ENCODE measurements at regions not wholly inside any gene's neighbourhood (a gene's known extent, or its start where the extent isn't known, plus 50 kb on each side); places are given as distances from the start of the nearest gene placed in this dataset.

DNA sequence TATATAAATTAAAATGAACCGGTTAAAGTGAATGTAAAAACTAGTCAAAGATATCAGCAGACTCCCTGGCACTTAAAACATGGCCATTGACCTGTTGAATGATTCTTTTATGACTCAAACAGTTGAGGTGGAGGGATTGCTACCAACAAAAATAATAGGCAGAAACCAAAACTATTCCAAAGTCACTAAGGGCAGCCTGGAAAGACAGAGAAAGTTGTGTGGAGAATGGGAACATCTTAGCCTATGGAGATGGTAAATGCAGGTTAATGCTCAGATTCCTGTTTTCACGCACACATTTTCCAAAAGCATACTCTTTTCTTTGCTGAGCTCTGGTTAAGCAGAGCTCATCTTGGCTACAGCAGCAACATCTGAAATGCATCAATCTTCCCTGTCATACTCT lies 553.5 kb downstream of the HACE1 start:
- TF ChIP-seq ESRRA (IDR thresholded peaks at IDR 0.05; ENCODE audit: borderline replicate concordance, low read depth) = no peak
- no peak for TF ChIP-seq GTF2F1 (IDR thresholded peaks at IDR 0.05; ENCODE audit: low read depth, low read length)
- no peak for TF ChIP-seq MEF2A (IDR thresholded peaks at IDR 0.05; ENCODE audit: control insufficient read depth, low read depth, low read length)
- no peak for TF ChIP-seq SRSF3 (IDR thresholded peaks at IDR 0.05; ENCODE audit: insufficient read depth, low read length)
- TF ChIP-seq, protein P1, sequence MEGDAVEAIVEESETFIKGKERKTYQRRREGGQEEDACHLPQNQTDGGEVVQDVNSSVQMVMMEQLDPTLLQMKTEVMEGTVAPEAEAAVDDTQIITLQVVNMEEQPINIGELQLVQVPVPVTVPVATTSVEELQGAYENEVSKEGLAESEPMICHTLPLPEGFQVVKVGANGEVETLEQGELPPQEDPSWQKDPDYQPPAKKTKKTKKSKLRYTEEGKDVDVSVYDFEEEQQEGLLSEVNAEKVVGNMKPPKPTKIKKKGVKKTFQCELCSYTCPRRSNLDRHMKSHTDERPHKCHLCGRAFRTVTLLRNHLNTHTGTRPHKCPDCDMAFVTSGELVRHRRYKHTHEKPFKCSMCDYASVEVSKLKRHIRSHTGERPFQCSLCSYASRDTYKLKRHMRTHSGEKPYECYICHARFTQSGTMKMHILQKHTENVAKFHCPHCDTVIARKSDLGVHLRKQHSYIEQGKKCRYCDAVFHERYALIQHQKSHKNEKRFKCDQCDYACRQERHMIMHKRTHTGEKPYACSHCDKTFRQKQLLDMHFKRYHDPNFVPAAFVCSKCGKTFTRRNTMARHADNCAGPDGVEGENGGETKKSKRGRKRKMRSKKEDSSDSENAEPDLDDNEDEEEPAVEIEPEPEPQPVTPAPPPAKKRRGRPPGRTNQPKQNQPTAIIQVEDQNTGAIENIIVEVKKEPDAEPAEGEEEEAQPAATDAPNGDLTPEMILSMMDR (IDR thresholded peaks at IDR 0.05 in 2 of 3, conservative IDR thresholded peaks at IDR 0.05 in 1 of 3; ENCODE audit: insufficient read depth in 2 of 3, low read depth in 1 of 3, low read length in 3 of 3) = no peak
- no peak for TF ChIP-seq BRD9 (IDR thresholded peaks at IDR 0.05; ENCODE audit: low read depth, partially characterized antibody)
- no peak for TF ChIP-seq ELF1 (tag; IDR thresholded peaks at IDR 0.05)
- TF ChIP-seq KDM1A (IDR thresholded peaks at IDR 0.05) = no peak
- TF ChIP-seq, protein P2, sequence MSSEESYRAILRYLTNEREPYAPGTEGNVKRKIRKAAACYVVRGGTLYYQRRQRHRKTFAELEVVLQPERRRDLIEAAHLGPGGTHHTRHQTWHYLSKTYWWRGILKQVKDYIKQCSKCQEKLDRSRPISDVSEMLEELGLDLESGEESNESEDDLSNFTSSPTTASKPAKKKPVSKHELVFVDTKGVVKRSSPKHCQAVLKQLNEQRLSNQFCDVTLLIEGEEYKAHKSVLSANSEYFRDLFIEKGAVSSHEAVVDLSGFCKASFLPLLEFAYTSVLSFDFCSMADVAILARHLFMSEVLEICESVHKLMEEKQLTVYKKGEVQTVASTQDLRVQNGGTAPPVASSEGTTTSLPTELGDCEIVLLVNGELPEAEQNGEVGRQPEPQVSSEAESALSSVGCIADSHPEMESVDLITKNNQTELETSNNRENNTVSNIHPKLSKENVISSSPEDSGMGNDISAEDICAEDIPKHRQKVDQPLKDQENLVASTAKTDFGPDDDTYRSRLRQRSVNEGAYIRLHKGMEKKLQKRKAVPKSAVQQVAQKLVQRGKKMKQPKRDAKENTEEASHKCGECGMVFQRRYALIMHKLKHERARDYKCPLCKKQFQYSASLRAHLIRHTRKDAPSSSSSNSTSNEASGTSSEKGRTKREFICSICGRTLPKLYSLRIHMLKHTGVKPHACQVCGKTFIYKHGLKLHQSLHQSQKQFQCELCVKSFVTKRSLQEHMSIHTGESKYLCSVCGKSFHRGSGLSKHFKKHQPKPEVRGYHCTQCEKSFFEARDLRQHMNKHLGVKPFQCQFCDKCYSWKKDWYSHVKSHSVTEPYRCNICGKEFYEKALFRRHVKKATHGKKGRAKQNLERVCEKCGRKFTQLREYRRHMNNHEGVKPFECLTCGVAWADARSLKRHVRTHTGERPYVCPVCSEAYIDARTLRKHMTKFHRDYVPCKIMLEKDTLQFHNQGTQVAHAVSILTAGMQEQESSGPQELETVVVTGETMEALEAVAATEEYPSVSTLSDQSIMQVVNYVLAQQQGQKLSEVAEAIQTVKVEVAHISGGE (CRISPR knock-in tag; IDR thresholded peaks at IDR 0.05) = no peak
- TF ChIP-seq LEF1 (IDR thresholded peaks at IDR 0.05) = no peak
- TF ChIP-seq, protein P3, sequence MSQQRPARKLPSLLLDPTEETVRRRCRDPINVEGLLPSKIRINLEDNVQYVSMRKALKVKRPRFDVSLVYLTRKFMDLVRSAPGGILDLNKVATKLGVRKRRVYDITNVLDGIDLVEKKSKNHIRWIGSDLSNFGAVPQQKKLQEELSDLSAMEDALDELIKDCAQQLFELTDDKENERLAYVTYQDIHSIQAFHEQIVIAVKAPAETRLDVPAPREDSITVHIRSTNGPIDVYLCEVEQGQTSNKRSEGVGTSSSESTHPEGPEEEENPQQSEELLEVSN (IDR thresholded peaks at IDR 0.05; ENCODE audit: borderline replicate concordance in 1 of 2, extremely low read depth in 1 of 2, insufficient read depth in 1 of 2, insufficient read length in 1 of 2, low read depth in 1 of 2, low read length in 1 of 2, poor library complexity in 1 of 2, severe bottlenecking in 1 of 2) = no peak
- TF ChIP-seq RBM14 (IDR thresholded peaks at IDR 0.05; ENCODE audit: borderline replicate concordance, insufficient read depth, low read depth, low read length) = no peak
- no peak for TF ChIP-seq NFIC (IDR thresholded peaks at IDR 0.05)
